Choroid plexus epithelial cell (primary cell): ENCODE measurements at regions not wholly inside any gene's neighbourhood (a gene's known extent, or its start where the extent isn't known, plus 50 kb on each side); places are given as distances from the start of the nearest gene placed in this dataset.

ENCODE experiments used
- DNase-seq: peaks from one replicate; pipeline ENCODE4 v3.0.0-alpha.2; 2010; ENCODE audit warnings: low read depth
- H3K4me3 ChIP-seq: 2 replicates; pipeline ENCODE4 v1.5.1; 2011; ENCODE audit warnings: low read depth, mild to moderate bottlenecking, control low read depth, low read length, moderate library complexity
- TF ChIP-seq, protein P1 (sequence below): conservative IDR thresholded peaks from 2 replicates; pipeline ENCODE4 v1.5.1; 2011; ENCODE audit warnings: low read depth, mild to moderate bottlenecking, control low read depth, inconsistent platforms, low read length, moderate library complexity

GRCh38 chr13:33448889-33449288, 163.3 kb upstream of the STARD13 start:
- H3K4me3 ChIP-seq, result no peak overlapping the region
- TF ChIP-seq, protein P1, sequence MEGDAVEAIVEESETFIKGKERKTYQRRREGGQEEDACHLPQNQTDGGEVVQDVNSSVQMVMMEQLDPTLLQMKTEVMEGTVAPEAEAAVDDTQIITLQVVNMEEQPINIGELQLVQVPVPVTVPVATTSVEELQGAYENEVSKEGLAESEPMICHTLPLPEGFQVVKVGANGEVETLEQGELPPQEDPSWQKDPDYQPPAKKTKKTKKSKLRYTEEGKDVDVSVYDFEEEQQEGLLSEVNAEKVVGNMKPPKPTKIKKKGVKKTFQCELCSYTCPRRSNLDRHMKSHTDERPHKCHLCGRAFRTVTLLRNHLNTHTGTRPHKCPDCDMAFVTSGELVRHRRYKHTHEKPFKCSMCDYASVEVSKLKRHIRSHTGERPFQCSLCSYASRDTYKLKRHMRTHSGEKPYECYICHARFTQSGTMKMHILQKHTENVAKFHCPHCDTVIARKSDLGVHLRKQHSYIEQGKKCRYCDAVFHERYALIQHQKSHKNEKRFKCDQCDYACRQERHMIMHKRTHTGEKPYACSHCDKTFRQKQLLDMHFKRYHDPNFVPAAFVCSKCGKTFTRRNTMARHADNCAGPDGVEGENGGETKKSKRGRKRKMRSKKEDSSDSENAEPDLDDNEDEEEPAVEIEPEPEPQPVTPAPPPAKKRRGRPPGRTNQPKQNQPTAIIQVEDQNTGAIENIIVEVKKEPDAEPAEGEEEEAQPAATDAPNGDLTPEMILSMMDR, result no peak
- DNase-seq, result no peak

DNA sequence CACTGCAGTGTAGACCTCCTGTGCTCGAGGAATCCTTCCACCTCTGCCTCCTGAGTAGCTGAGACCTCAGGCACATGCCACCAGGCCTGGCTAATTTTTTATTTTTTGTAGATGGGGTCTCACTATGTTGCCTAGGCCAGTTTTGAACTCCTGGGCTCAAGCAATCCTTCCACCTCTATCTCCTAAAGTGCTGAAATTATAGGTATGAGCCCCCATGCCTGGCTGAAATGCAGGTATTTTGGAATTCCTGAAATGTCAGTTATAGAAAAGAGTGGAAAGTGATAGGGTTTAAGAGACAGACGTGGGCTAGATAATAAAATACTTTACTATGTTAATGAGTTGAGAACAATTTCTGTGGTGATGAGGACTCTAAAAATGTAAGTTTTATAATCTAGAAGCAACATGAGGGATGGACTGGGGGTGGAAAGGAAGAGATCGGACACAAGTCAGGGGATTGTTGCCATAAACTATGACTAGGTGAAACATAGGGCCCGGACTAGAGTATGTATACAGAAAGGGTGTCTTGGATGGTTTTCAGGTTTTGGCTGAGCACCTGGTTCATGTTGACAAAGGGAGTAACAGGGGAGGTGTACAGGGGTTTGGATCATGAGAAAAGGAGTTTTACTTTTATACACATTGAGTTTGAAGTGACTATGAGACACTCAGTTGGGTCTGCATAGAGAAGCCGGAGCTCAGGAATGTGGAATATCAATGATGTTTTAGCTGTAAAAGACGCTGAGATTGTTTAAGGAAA, 165.6 kb upstream of the STARD13 start:
- TF ChIP-seq, protein P1, result no peak
- DNase-seq, result no peak

DNA sequence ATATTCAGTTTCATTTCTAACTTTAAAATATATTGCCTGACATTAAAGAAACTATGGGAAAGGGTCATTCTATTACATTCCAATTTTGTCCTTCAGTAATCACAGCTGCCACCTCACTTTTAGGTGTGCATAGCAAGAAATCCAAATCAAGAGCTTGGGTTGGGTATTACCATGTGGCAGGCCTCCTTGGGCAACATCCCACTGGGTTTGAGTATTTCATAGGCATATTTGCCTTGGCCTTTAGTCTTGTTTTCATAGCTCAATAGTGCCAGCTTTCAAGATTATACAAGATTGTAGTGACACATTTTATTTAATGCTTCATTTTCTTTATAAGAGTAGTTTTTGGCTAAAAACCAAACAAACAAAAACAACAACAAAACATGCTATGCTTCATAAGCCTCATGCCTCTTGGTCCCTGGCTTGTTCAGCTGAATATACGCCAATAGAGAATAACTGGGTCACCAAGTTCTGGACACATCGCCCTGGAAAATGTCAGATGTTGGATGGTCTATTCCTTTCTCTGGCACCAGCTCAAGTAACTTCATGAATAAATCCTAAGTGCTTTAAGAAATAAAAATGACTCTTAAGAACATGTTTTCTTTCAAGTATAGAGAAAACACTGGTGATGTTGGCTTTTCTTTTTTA, 167.4 kb upstream of the STARD13 start:
- DNase-seq, result no peak
- H3K4me3 ChIP-seq, result no peak overlapping the region
- TF ChIP-seq, protein P1, result no peak

More for the DNA sequence above, 165.6 kb upstream of the STARD13 start:
- no peak overlapping the region for H3K4me3 ChIP-seq

- TF ChIP-seq, protein P1, result no peak
- no peak overlapping the region for H3K4me3 ChIP-seq
- DNase-seq, result peak; percentile 23
Measured at GRCh38 chr13:33453936-33454335, 168.4 kb upstream of the STARD13 start.

GRCh38 chr13:33454844-33455705, 169.5 kb upstream of the STARD13 start:
- TF ChIP-seq, protein P1, result no peak
- no peak overlapping the region for H3K4me3 ChIP-seq

DNA sequence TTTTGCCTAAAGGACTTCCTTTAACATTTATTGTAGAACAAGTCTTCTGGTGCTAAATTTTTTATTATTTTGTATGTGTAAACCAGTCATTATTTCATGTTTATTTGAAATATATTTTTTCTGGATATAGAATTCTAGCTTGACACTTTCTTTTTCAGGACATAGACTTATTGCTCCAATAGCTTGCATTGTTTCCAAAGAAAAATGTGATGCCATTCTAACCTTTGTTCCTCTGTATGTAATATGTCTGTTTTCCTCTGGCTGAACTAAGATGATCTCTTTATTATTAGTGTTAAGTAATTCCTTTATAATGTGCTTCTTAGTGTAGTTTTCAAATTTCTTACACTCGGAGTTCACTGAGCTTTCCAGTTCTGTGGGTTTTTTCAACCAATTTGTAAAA, 174.1 kb upstream of the STARD13 start:
- H3K4me3 ChIP-seq, result no peak overlapping the region
- DNase-seq, result no peak
- TF ChIP-seq, protein P1, result no peak

More at GRCh38 chr13:33454844-33455705, 169.5 kb upstream of the STARD13 start:
- no peak for DNase-seq
